GM19397 (cell line): ENCODE measurements at regions not wholly inside any gene's neighbourhood (a gene's known extent, or its start where the extent isn't known, plus 50 kb on each side); places are given as distances from the start of the nearest gene placed in this dataset.

Experiments used
- ATAC-seq: cut with Tn5 transposase; IDR thresholded peaks from one replicate; pipeline ENCODE4 v1.9.1; 2021; ENCODE audit warnings: mild to moderate bottlenecking, moderate library complexity; ENCODE audit not compliant: unreplicated experiment

- no peak for ATAC-seq
Observed at GRCh38 chr22:23522623-23523251, 57.4 kb downstream of the IGLL1 start.

DNA sequence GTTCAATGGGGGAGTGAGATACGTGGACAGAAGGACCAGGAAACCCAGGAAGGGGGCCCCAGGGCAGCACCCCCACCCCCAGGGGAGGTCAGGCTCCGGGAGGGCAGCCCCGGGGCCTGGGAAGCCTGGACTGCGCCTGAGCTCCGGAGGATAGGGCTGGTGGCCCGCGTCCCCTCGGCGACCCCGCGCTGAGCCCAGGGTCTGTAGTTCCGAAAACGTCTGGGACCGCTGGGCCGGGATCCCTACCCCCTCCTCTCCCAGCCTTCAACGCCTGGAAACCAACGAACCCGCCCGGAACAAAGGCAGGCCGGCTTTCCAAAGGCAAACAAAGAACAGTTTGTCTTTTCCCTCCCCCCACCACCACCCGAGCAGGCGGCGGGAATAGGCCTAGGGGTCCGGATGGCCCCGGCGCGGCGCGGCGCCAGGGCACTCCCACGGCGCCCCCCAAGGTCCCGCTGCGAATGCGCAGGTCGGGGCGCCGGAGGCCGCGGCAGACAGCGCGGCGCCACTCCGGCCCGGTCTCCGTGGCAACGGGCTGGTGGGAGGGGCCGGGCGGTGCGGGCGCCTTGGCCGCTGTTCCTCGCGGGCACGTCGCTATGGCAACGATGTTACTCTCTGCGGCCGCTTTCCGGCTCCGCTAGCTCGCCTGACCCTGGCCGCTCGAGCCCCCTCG, 58.5 kb downstream of the IGLL1 start:
- peak; percentile 80 for ATAC-seq

DNA sequence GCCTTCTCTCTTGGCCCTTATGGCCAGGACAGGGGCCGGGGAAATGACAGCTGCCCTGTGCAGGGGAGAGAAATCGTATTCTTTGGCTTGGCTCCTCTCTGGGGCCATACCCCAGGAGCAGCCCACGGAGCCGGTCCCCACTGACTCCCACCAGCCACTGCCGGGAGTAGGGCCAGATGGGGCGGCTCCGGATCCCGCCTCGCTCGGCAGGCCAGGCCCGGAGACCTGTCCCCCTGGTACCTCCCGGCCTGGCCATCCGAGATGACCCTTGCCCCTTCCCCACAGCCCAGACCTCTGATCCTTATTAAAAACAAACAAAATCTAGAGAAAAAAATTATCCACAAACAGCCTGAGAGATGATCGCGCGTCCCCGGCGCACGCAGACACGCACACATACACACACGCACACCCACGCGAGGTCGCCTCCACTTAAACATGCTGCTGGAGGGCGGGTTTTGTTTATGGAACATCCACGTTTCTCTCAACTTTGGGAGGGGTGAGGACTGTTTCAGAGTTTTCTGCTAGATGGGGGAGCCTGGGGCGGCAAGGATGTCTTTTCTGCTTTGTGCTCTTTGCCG, 59.1 kb downstream of the IGLL1 start:
- no peak for ATAC-seq

DNA sequence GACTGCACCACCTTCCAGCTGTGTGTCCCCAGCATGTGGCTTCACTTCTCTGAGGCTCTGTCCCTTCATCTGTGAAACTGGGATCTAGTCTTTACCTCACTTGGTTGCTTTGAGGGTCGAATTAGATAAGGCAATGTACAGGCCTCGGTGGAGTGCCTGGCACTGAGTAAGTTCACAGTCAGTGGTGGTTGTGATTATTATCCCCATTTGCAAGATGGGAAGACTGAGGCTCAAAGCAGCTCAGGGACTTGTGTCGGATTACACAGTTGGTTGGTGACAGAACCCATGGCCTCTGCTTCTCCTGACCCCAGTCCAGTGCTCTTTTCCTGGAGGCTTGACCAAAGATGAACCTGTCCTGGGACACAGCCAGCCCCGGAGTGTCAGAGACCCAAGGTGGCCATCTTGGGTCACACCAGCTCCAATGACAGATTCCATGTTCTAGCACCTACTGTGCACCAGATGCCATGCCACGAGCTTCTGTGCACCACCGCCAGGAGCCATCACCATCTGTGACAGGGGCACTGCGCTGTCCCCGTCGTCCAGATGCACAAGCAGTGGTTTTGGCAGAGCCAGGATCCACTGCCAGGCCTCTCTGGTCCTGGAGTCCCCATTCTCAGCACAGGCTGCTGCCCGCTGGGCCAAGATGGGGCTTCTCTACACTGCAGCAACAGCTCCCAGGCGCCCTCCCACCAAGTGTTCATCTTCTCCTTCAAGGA, 60.5 kb downstream of the IGLL1 start:
- no peak for ATAC-seq

GRCh38 chr22:23518376-23519187, 61.5 kb downstream of the IGLL1 start:
- ATAC-seq = no peak

- ATAC-seq = no peak
Observed at GRCh38 chr22:23517804-23518375, 62.2 kb downstream of the IGLL1 start.

GRCh38 chr22:23516304-23516703, 63.8 kb downstream of the IGLL1 start:
- no peak for ATAC-seq

DNA sequence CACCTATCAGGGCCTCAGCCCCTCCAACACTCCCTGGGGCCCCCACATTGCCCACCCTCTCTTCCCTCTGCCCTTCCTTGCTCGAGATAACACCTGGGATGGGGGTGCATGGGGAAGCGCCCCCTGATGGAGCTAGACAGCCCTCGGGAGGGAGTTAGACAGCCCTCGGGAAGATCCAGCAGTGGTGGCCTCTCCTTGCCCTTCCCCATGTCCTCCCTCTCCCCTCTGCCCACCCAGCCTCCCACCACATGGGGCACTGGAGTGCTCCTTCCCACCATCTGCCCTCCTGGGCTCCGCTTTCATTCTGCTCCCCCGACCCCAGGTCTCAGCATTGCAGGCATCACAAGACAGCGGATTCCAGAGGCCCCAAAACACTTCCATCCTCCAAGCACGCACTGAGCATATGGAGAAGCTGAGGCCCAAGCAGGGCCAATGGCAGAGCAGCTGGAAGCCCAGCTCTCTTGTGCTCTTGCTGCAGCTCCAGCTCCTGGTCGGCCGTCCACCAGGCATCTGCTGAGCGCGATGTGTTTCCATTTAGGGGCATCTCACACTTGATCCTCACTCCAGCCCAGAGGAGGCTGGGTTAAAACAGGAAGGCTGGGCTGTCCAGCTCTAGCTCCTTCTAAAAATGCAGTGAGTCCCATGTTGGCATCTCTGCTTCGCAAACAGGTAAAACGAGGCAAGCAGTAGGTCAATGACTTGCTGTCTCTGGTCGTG, 65.6 kb downstream of the IGLL1 start:
- no peak for ATAC-seq

DNA sequence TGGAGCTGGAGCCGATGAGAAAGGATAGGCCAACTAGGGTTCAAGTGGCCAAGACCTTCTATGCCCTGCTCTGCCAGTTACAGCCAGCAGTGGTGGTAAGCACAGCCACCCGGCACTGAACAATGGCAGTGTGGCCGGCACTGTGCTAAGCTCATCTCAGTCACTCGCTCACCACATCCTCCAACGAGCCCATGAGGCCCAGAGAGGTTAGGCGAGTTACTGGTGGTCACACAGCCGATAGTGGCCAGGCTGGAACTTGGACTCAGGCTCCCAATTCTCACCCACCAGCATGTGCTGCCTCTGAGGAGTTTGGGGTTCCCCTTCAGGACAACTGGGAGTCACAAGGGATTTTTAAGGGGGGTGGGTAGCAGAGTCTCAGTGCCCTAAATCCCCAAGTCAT, 66.4 kb downstream of the IGLL1 start:
- ATAC-seq = no peak

GRCh38 chr22:23513133-23513532, 67.0 kb downstream of the IGLL1 start:
- ATAC-seq = no peak

DNA sequence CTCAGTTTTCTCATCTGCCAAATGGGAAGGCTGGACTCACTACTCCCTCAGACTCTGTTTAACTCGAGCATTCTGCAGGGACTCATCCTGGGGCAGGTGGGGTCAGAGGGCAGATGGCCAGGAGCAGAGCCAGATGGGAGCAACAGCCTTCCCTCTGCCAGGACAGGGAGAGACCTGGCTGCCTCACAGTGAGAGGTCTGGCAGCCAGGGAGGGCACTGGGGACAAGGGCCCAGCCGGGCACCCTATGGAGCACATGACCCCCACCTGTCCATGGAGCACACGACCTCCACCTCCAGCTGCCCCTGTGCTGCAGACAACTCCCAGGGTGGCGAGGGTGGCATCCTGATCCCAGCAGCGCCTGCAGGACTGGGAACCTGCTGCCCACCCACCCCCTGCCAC, 67.4 kb downstream of the IGLL1 start:
- no peak for ATAC-seq

- ATAC-seq = no peak
Observed at GRCh38 chr22:23512348-23512705, 67.8 kb downstream of the IGLL1 start.

GRCh38 chr22:23511627-23512347, 68.3 kb downstream of the IGLL1 start:
- ATAC-seq = no peak

DNA sequence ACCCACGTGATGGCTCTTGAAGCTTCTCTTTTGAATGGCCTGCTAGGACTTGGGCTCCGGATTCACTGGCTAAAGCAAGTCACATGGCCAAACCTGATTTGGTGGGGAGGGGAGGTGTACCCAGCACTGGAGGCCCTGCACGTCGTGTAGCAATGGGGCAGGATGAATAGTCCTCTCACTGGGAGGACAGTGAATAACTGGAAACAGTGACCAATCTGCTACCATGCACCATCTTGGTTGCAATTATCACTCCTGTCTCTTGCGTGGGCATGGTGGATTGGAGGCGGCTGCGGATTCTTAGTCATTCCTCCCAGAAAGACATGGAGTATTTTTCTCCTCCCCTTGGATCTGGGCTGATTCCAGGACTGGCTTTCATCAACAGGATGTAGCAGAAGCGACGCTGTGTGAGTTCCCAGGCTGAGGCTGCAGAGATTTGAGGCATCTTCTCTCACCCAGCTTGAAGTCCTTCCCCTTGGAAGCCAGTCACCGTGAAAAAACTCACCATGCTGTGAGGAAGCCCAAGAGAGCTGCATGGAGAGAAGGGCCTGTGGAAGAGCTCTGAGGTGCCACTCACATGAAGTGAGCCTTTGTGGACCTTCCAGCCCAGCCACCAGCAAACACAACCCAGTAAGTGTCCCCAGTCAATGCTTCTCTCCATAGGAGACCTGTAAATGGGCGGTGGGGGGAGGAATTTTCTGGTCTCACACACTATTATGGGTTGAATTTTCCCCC, 70.4 kb downstream of the IGLL1 start:
- ATAC-seq = no peak

GRCh38 chr22:23504516-23504915, 75.6 kb downstream of the IGLL1 start:
- no peak for ATAC-seq

DNA sequence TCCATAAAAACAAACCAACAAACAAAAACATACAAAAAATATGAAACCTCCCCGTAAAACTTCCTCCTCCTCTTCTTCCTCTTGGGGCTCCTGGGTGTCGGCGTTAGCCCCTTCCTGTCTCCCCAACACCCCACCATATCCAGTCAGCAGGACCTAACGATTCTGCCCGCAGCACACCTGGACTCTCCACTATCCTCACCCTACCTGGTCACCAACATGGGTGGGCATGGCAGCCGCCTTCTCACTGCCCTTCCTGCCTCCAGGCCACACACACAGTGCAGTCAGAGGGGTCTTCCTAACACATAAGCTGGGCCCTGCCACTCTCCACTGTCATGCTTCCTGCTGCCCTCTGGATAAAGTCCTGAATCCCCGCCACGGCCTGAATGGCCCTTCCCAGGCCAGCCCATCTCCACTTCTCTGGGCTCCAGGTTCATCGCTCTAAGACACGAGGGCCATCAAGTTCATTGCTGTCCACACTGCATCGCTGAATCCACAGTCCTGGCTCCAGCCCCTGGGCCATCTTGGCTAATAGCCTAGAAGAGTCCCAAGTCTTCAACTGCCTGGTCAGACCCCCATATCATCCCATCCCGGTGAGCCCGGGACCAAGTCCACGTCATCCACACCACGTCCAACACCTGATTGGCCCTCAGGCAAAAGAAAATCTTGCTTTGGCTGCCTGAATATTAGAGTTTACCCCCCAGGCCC, 76.2 kb downstream of the IGLL1 start:
- ATAC-seq = no peak

DNA sequence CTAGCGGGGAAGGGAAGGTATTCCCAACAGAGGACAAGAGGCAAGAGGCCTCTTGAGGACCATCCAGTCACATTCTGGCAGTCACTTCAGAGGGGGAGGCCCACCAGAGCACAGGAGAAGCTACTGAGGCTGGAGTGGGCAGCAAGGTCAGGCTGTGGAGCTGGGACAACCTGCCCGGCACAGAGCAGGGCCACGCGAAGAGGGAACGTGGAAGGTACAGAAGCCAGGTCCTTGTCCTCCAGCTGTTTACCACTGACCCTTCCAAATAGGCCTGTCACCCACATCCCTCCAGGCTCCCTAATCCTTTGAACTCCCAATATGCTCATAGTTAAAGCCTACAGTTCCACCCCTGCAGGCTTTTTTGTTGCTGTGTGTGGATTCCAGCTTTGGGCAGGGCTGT, 76.9 kb downstream of the IGLL1 start:
- no peak for ATAC-seq

- ATAC-seq = no peak
Observed at GRCh38 chr22:23501708-23502107, 78.4 kb downstream of the IGLL1 start.
